HUES6 (cell line): ENCODE measurements at regions not wholly inside any gene's neighbourhood (a gene's known extent, or its start where the extent isn't known, plus 50 kb on each side); places are given as distances from the start of the nearest gene placed in this dataset.
A peak's percentile ranks its signal among the peaks of the same experiment; 100 is the strongest.

ENCODE experiments used
- H3K27ac ChIP-seq: 2 replicates; pipeline ENCODE4 v1.7.0; 2013; ENCODE audit warnings: low read depth, mild to moderate bottlenecking, low read length, inconsistent platforms
- H3K27me3 ChIP-seq: 2 replicates; pipeline ENCODE4 v1.6.1; 2013; ENCODE audit warnings: low read length; ENCODE audit not compliant: control insufficient read depth, insufficient read depth
- H3K36me3 ChIP-seq: 2 replicates; pipeline ENCODE4 v1.6.1; 2013; ENCODE audit warnings: low read length; ENCODE audit not compliant: control insufficient read depth, insufficient read depth
- H3K4me1 ChIP-seq: 2 replicates; pipeline ENCODE4 v1.6.1; 2013; ENCODE audit warnings: low read length; ENCODE audit not compliant: control insufficient read depth, insufficient read depth
- H3K4me3 ChIP-seq: 2 replicates; pipeline ENCODE4 v1.5.1; 2013; ENCODE audit warnings: low read depth, low read length
- H3K9ac ChIP-seq: one replicate; pipeline ENCODE4 v1.6.1; 2013; ENCODE audit warnings: mild to moderate bottlenecking, low read length
- H3K9me3 ChIP-seq: 2 replicates; pipeline ENCODE4 v1.6.1; 2013; ENCODE audit warnings: low read depth, low read length; ENCODE audit not compliant: control insufficient read depth, insufficient read depth

DNA sequence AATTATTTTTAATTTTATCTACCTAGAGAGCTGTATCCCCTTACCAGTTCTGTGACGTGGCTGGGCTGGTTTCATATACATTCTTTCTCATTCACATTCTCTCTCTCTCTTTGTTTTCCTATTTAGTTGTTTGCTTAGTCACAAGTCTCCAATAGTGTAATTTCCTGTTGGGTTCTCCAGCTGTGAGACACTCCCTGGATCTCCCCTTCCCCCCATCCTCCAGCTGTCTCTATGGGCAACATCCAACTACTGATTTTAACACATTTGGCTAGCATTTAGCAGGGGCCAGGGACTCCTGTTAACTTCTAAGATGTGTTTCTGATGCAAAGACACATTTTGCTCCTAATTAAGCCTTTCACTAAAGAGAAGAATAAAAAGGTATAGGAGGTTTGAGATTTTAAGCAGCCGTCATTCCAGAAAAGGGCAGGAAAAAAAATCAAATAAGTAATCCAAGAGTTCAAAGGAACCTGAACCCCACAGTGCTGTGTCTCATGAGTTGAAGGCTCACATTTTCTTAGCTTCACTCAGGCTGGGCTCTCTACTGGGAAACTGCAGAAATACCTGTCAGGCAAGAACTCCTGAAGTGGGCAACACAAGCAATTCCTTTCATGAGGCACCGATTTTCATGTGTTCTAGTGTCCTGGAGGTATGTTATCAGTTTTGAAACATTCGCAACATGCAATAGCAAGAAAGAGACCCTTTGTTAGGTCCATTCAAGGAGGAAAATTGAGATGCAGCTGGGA, 198.7 kb upstream of the C9orf72 start:
- H3K9ac ChIP-seq, result peak overlapping the region; percentile 32
- H3K27me3 ChIP-seq, result no peaks in the 10 kb centered on the region
- H3K27ac ChIP-seq, result peak overlapping the region; percentile 93
- H3K36me3 ChIP-seq, result no peaks in the 10 kb centered on the region
- H3K9me3 ChIP-seq, result no peaks in the 10 kb centered on the region; the same call in 1 of the 2 replicates
- peaks cover 21% of the 10 kb centered on the region for H3K4me1 ChIP-seq
- peak overlapping the region; percentile 30; the same call in 1 of the 2 replicates for H3K4me3 ChIP-seq

DNA sequence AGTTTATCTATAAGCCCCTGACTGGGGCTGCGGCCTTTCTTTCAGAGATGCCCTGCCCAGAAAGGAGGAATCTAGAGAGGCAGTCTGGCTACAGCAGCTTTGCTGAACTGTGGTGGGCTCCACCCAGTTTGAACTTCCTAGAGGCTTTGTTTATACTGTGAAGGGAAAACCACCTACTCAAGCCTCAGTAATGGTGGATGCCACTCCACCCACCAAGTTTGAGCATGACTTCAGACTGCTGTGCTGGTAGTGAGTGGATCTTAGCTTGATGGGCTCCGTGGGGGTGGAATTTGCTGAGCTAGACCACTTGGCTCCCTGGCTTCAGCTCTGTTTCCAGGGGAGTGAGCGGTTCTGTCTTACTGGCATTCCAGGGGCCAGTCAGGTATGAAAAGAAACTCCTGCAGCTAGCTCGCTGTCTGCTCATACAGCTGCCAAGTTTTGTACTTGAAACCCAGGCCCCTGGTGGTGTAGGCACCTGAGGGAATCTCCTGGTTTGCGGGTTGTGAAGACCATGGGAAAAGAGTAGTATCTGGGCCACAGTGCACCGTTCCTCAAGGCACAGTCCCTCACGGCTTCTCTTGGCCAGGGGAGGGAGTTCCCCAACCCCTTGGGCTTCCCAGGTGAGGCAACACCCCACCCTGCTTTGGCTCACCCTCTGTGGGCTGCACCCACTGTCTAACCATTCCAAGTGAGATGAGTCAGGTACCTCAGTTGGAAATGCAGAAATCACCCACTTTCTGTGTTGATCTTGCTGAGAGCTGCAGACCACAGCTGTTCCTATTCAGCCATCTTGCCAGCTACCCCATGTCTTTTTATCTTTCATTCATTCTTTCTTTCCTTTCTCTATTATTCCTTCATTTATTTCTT, 211.8 kb upstream of the C9orf72 start:
- no peak overlapping the region for H3K27ac ChIP-seq
- no peak overlapping the region for H3K4me3 ChIP-seq
- no peaks in the 10 kb centered on the region for H3K4me1 ChIP-seq
- H3K27me3 ChIP-seq, result no peaks in the 10 kb centered on the region
- H3K36me3 ChIP-seq, result no peaks in the 10 kb centered on the region; the same call in 1 of the 2 replicates
- H3K9me3 ChIP-seq, result peaks cover 17% of the 10 kb centered on the region
- H3K9ac ChIP-seq, result no peak overlapping the region

DNA sequence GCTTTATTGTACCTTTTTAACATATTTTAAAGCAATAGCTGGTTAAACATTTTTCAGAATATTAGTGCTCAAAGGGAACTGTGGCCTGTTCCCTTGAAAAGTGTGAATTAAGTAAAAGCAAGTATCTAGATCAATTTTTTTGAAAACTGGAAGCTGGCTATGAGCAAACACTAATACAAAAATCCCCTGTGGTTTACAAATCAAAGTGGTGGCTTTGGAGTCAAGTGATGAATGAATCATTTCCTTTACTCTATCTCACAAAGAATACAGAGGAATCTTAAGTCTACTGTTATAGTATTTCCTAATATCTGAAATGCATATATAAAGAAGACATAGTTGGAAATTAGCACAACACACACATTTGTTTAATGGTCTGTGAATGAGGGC, 212.4 kb upstream of the C9orf72 start:
- no peak overlapping the region for H3K4me3 ChIP-seq
- H3K9ac ChIP-seq, result no peak overlapping the region
- no peak overlapping the region for H3K27ac ChIP-seq
- H3K4me1 ChIP-seq, result no peaks in the 10 kb centered on the region
- H3K27me3 ChIP-seq, result no peaks in the 10 kb centered on the region
- no peaks in the 10 kb centered on the region; the same call in 1 of the 2 replicates for H3K36me3 ChIP-seq
- H3K9me3 ChIP-seq, result peaks cover 19% of the 10 kb centered on the region

DNA sequence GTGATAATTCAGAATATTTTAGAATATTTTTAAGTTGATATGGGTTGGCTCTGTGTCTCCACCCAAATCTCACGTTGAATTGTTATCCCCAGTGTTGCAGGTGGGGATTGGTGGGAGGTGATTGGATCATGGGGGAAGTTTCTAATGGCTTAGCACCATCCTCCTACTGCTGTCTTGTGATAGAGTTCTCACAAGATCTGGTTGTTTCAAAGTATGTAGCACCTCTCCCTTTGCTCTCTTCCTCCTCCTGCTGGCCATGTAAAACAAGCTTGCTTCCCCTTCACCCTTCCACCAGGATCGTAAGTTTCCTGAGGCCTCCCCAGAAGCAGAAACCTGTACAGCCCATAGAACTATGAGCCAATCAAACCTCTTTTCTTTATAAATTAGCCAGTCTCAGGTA, 214.6 kb upstream of the C9orf72 start:
- Histone ChIP-seq H3K4me3 (no peak overlapping the region), H3K4me1 (no peaks in the 10 kb centered on the region), H3K9ac (no peak overlapping the region), H3K36me3 (no peaks in the 10 kb centered on the region; the same call in 1 of the 2 replicates), H3K9me3 (peaks cover 19% of the 10 kb centered on the region), H3K27ac (no peak overlapping the region), H3K27me3 (no peaks in the 10 kb centered on the region)

DNA sequence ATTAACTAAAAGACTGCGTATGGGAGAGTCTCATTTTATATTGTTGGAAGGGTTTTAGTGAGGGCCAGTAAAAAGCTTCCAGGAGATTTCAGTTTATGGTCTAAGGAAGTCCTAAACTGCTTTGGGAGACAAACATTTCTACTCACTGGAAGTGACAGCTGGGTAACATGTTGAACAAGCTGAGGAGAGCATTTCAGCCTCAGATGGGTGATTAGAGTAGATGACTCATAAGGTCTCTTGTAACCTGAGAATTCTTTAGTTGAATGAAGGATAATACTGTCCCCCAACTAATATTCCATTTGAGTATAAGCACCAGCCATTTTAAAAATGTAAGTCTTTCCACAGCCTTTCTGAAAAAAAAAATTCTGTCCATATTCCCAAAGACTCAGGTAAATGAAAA, 218.0 kb upstream of the C9orf72 start:
- H3K27me3 ChIP-seq, result no peaks in the 10 kb centered on the region
- no peak overlapping the region for H3K9ac ChIP-seq
- peaks cover 17% of the 10 kb centered on the region for H3K9me3 ChIP-seq
- no peak overlapping the region for H3K27ac ChIP-seq
- no peaks in the 10 kb centered on the region; the same call in 1 of the 2 replicates for H3K36me3 ChIP-seq
- no peak overlapping the region for H3K4me3 ChIP-seq
- H3K4me1 ChIP-seq, result no peaks in the 10 kb centered on the region

DNA sequence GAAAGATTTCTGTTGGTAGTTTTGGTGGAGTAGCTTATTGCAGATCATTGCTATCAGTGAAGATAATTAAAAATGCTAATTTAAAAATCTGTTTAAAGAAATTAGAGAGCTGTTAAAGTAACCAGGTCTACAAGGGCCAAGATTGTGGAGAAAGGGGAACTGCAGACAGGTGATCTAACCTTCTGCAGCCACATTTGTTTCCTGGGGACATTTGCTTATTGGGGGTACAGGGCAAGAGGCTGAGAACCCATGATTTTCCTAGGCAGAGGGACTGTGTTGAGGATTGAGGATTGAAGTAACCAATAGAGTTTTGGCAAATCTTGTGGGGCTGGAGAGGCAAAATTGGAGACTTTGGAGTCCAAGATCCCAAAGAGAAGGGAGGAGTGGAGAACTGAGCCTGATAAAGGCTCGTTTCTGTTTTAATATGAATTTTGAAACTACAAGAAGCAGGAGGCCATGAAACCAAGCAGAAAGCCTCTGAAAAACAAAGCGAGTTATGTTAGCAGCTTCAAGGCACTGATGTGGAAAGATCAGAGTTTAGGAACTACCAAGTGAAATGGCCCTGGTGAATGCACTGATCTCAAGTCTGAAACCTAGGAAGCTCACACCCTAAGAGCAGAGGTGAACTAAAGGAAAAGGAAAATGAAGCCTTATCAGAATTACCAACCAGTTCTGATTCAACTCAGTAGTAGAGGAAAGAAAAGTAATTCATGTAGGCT, 219.8 kb upstream of the C9orf72 start:
- Histone ChIP-seq H3K9ac (no peak overlapping the region), H3K36me3 (no peaks in the 10 kb centered on the region; the same call in 1 of the 2 replicates), H3K4me3 (no peak overlapping the region), H3K9me3 (peaks cover 17% of the 10 kb centered on the region), H3K4me1 (no peaks in the 10 kb centered on the region), H3K27ac (no peak overlapping the region), H3K27me3 (no peaks in the 10 kb centered on the region)

DNA sequence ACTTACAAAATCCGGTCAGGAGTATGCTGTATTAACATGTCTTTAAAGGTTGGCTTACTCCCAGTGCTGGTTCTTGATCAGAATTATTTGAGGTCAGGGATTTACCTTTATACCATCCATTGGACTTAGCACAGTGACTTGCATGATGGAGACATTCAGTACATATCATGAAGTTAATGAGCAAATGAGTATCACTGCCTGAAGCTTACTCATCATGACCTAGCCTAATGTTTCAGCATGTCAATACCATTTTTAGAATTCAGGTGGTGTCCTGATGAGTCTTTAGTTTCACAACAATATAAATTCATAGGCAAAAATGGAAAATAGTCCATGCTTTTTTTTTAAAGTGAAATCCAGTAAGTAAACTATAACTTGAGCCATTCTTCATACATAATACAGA, 226.0 kb upstream of the C9orf72 start:
- H3K27me3 ChIP-seq, result no peaks in the 10 kb centered on the region
- no peaks in the 10 kb centered on the region for H3K4me1 ChIP-seq
- H3K27ac ChIP-seq, result no peak overlapping the region
- H3K4me3 ChIP-seq, result no peak overlapping the region
- H3K36me3 ChIP-seq, result no peaks in the 10 kb centered on the region
- H3K9ac ChIP-seq, result no peak overlapping the region
- no peaks in the 10 kb centered on the region for H3K9me3 ChIP-seq

DNA sequence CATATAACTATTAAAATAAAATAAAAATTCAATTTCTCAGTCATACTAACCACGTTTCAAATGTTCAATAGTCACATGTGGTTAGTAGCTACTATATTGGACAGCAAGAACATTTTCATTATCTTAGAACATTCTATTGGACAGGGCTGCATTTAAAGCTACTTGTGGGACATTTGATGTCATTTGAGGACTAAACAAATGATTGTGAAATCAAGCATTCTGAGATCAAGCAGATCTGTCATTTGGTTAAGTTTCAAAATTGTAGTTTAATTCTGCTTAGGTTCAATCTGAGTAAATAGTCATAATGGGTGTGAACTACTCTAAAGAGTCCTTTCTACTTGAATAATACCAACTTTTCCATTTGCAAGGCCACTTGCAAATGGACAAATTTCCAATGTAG, 226.9 kb upstream of the C9orf72 start:
- no peak overlapping the region for H3K27ac ChIP-seq
- H3K4me3 ChIP-seq, result no peak overlapping the region
- no peaks in the 10 kb centered on the region for H3K4me1 ChIP-seq
- H3K9ac ChIP-seq, result no peak overlapping the region
- no peaks in the 10 kb centered on the region for H3K9me3 ChIP-seq
- H3K36me3 ChIP-seq, result no peaks in the 10 kb centered on the region
- H3K27me3 ChIP-seq, result no peaks in the 10 kb centered on the region

DNA sequence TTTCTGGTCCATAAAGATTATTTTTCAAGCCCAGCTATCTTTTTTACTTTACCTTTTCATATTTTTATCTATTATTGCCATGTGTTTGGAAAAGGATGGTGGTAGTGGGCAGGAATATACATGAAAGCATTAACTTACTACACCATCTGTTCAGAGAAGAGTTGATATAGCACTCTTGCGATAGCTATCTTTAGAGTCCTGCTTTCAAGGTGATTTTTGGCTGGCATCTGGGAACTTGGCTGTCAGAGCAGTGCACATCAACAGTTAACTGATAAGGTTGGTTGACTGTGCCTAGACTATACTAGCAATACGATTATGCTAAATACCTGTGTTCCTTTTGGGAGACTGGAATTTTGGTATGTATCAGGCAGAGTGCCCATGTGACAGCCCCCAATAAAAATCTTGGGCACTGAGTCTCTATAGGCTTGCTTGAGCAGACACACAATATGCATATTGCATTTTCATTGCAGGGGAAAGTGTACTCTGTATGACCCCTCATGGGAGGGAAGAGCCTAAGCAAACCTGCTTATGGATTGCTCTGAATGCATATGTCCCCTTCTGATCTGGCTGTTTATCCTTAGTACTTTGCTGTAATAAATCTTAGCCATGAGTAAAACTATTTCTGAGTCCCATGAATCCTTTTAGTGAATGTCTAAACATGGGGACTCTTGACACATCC, 227.6 kb upstream of the C9orf72 start:
- Histone ChIP-seq H3K27ac (no peak overlapping the region), H3K27me3 (no peaks in the 10 kb centered on the region), H3K9ac (no peak overlapping the region), H3K4me3 (no peak overlapping the region), H3K4me1 (no peaks in the 10 kb centered on the region), H3K9me3 (no peaks in the 10 kb centered on the region), H3K36me3 (no peaks in the 10 kb centered on the region)

DNA sequence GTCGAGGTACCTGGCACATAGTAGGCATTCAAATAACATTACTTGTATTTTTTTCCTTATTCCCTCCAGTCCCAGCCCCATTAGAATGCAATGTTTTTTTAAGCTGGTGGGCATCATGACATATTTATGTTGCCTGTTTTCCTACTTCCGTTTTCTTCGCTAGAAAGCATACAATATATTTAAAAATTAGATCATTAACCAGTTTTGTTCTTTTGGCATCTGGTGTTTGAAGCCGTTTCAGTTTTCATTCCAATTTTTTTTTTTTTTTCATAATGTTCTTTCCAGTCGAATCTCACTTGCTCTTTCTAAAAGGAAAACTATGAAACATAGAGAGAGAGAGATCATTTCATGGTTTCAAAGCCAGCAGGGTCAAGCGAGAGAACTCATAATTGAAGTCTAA, 228.3 kb upstream of the C9orf72 start:
- H3K9me3 ChIP-seq, result no peaks in the 10 kb centered on the region
- no peak overlapping the region for H3K27ac ChIP-seq
- H3K9ac ChIP-seq, result no peak overlapping the region
- no peaks in the 10 kb centered on the region for H3K4me1 ChIP-seq
- H3K4me3 ChIP-seq, result no peak overlapping the region
- H3K27me3 ChIP-seq, result no peaks in the 10 kb centered on the region
- no peaks in the 10 kb centered on the region for H3K36me3 ChIP-seq
